ENCODE measurements at regions not wholly inside any gene's neighbourhood (a gene's known extent, or its start where the extent isn't known, plus 50 kb on each side); places are given as distances from the start of the nearest gene placed in this dataset.

GRCh38 chr4:141810038-141810711, 173.8 kb downstream of the IL15 start:
- TF ChIP-seq MAX (IDR thresholded peaks at IDR 0.05; ENCODE audit: low read depth, low read length) = no peak
- no peak for TF ChIP-seq MYC (IDR thresholded peaks at IDR 0.05; ENCODE audit: low read depth, low read length)
- no peak for TF ChIP-seq POLR2A (IDR thresholded peaks at IDR 0.05; ENCODE audit: extremely low read depth, insufficient read length)
- no peak for TF ChIP-seq CTCF (IDR thresholded peaks at IDR 0.05; ENCODE audit: low read depth, low read length)
- DNase-seq (ENCODE audit: low read depth) = no peak
- H3K4me3 ChIP-seq (ENCODE audit: low read depth, low read length) = no peak overlapping the region

GRCh38 chr4:141810712-141811375, 174.5 kb downstream of the IL15 start:
- no peak for DNase-seq (ENCODE audit: low read depth)
- no peak overlapping the region for H3K4me3 ChIP-seq (ENCODE audit: low read depth, low read length)
- TF ChIP-seq POLR2A (IDR thresholded peaks at IDR 0.05; ENCODE audit: extremely low read depth, insufficient read length) = no peak
- no peak for TF ChIP-seq MYC (IDR thresholded peaks at IDR 0.05; ENCODE audit: low read depth, low read length)
- TF ChIP-seq MAX (IDR thresholded peaks at IDR 0.05; ENCODE audit: low read depth, low read length) = no peak
- TF ChIP-seq CTCF (IDR thresholded peaks at IDR 0.05; ENCODE audit: low read depth, low read length) = no peak

GRCh38 chr4:141812158-141812557, 175.8 kb downstream of the IL15 start:
- DNase-seq (ENCODE audit: low read depth) = no peak
- H3K4me3 ChIP-seq (ENCODE audit: low read depth, low read length) = no peak overlapping the region
- TF ChIP-seq POLR2A (IDR thresholded peaks at IDR 0.05; ENCODE audit: extremely low read depth, insufficient read length) = no peak
- TF ChIP-seq CTCF (IDR thresholded peaks at IDR 0.05; ENCODE audit: low read depth, low read length) = no peak
- no peak for TF ChIP-seq MAX (IDR thresholded peaks at IDR 0.05; ENCODE audit: low read depth, low read length)
- TF ChIP-seq MYC (IDR thresholded peaks at IDR 0.05; ENCODE audit: low read depth, low read length) = no peak

- no peak overlapping the region for H3K4me3 ChIP-seq (ENCODE audit: low read depth, low read length)
- DNase-seq (ENCODE audit: low read depth) = no peak
- TF ChIP-seq CTCF (IDR thresholded peaks at IDR 0.05; ENCODE audit: low read depth, low read length) (no peak), POLR2A (IDR thresholded peaks at IDR 0.05; ENCODE audit: extremely low read depth, insufficient read length) (no peak), MYC (IDR thresholded peaks at IDR 0.05; ENCODE audit: low read depth, low read length) (no peak), MAX (IDR thresholded peaks at IDR 0.05; ENCODE audit: low read depth, low read length) (no peak)
Measured at GRCh38 chr4:141814499-141814898, 178.1 kb downstream of the IL15 start.

- TF ChIP-seq POLR2A (IDR thresholded peaks at IDR 0.05; ENCODE audit: extremely low read depth, insufficient read length) = no peak
- no peak for TF ChIP-seq MAX (IDR thresholded peaks at IDR 0.05; ENCODE audit: low read depth, low read length)
- TF ChIP-seq CTCF (IDR thresholded peaks at IDR 0.05; ENCODE audit: low read depth, low read length) = no peak
- no peak for TF ChIP-seq MYC (IDR thresholded peaks at IDR 0.05; ENCODE audit: low read depth, low read length)
Measured at GRCh38 chr4:141815646-141816045, 179.3 kb downstream of the IL15 start.

More at GRCh38 chr4:141815646-141816045, 179.3 kb downstream of the IL15 start:
- no peak overlapping the region for H3K4me3 ChIP-seq (ENCODE audit: low read depth, low read length)
- DNase-seq (ENCODE audit: low read depth) = no peak

Measured in NB4 (cell line).